SKM-1 treated with dmso at 0.1 percent for 144 hours (cell line): ENCODE measurements at regions not wholly inside any gene's neighbourhood (a gene's known extent, or its start where the extent isn't known, plus 50 kb on each side); places are given as distances from the start of the nearest gene placed in this dataset.

Source experiments
- DNase-seq: peaks from one replicate; lab custom pipeline; 2025; ENCODE audit not compliant: unreplicated experiment; lab: John Stamatoyannopoulos, UW

DNA sequence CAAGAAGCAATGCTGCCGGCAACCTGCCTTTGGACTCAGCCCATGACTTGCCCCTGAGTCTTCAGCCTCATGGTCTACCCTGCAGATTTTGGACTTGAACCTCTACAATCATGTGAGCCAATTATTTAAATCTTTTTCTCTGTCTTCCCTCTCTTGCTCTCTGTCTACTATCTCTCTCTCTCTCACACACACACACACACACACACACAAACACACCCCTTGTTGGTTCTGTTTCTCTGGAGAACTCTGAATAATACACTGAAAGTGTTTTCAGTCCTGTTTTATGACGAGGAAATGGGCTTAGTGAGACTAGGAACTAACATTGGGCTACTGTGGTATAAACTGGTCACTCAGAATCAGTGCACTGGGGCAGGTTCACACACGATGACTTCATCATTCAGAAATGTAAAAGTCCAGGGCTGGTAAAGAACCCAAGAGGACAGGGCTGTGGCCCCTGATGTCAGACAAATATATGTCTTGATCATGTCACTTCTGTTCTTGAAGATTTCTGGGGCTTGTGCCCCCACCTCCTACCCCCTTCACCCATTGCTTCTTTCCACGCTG is 266.1 kb upstream of the SIX2 start:
- no peak for DNase-seq

DNA sequence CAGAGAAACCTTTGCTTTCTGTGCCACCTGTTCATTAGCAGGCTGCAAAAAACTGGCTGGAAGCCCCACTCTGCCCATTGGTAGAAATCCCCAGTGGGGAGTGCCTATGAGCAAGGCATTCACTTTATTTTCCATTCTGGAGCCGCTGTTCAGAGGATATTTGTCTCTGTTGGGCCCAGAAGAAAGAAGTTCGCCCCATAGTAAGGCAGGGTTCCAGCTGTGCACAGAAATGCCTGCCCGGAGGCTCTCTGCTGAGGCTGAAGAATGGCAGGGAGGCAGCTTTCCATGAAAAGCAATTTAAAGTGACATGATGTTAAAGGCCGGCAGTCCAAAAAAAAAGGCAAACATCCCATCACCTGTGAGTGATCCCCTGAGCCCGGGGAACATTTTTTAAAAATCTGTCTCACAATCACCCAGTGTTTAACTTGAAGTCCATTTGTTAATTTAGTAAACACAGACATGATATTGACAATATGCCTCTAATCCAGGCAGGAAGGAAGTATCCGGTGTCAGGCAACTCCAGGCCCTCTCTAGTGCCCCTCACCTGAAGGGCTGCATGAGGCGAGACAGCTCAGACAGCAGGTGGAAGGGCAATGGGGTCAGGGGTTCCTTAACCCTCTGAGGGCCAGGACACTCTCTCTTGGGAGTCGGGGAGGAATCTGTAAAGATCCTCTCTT is 265.1 kb upstream of the SIX2 start:
- DNase-seq, result no peak

DNA sequence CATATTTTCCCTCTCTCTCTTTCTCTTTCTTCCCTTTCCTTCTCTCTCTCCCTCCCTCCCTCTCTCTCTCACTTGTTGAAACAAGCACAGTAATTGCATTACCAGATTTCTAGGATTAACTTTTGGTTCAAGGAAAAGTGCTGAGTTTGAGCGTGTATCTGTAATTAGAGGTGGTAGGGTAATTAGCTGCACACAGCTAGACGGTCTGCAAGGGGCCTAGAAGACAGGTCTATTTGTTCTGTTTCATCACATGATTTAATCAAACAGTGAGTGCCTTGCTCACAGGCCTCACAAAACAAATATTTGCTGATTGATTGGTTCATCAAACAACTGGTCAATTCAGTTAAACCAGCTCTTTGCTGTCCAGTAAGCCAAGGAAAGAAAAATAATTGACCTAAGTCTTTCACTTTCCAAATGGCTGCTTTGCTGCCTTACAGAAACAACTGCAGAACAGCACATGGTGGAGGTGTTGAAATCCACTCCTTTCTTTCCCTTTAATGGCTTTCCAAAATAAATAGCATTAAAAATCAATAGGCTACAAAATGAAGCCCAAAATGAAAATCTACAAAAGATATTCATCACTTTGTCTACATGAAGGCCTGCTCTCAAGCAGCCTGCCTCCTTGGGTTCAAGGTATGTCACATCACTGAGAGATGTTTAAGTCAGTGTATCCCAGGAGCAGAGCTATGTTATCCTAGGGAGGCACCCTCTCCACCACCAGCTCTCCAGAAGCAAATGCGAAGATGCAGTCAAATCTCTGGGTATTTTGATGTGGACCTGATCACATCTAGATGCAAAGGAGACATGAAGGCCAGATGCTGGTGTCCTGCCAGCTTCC is 264.4 kb upstream of the SIX2 start:
- DNase-seq, result no peak

DNA sequence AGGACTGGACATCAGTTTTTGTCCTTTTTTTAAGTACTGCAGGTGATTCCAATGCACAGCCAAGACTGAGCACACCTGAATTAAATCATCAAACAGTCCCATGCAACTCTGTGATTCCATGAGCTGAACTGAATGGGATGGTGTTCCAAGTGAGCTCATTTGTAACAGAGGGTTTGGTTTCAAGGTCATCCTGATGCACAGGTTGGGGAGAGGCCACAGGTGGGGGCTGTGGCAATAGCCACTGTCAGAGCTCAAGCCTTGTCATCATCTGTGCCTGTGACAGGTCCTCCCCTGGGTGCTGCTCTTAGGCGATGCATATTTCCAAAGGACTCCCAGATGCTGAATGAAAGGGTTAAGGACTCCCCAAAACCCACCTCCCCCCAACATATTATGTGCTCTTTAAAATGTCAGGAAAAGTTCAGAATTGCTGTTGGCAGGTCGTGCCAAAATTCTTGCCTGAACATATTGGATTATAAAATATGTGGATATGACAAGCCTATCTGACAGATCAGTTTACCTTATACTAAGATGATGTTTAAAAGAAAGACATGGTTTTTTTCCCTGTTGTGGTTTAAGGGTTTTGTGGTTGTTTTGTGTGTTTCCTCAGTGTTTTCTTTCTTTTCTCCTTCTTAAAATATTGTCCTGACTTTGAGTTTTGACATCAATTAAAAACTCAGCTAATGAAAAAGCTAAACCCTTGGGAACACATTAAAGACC is 263.5 kb upstream of the SIX2 start:
- no peak for DNase-seq

DNA sequence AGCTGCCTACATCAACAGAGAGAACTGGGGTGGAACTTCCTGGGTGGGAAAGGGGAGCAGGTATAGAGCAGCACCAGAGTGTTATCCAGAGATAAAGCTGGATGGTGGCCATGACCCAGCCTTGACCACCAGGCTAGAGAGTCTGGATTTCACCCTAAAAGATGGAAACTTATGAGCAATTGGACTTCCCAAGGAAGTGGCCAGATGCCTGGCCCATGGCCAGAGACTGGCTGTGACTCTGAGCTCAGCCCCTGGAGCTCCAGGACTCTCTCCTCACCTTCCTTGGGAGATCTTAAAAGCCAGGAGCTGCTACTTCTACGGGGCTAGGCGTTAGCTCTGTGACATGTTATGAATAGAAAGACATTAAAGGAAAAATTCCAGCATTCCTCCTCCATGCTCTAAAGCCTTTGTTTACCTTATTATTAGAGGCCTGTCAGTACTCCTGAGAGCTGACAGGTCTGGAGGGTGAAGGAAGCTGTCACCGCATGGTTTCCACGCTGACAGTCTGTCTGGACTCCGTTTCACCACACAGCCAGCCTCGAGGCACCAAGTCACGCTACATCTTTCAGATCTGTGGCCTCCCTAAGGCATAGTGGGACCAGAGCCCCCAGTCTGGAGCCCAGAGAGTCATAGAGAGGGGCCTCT is 260.0 kb upstream of the SIX2 start:
- DNase-seq, result no peak

DNA sequence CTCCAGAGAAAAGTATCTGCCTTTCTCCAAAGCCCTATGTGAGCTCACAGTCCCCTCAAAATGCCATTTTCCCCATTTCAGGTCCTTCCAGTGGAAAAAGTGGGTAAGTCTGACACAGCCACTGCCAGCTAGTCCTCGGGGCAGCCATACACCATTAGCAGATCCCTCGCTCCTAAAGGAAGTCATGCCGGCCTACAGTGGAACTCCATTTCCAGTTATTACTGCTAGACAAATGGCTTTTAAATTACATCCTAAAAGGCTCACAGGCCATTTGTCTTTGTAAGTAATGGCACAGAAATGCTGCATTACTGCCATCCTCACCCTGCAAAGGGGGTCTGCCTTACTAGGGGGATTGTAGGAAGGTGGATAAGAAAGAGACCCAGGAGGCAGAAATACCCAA is 259.4 kb upstream of the SIX2 start:
- no peak for DNase-seq

DNA sequence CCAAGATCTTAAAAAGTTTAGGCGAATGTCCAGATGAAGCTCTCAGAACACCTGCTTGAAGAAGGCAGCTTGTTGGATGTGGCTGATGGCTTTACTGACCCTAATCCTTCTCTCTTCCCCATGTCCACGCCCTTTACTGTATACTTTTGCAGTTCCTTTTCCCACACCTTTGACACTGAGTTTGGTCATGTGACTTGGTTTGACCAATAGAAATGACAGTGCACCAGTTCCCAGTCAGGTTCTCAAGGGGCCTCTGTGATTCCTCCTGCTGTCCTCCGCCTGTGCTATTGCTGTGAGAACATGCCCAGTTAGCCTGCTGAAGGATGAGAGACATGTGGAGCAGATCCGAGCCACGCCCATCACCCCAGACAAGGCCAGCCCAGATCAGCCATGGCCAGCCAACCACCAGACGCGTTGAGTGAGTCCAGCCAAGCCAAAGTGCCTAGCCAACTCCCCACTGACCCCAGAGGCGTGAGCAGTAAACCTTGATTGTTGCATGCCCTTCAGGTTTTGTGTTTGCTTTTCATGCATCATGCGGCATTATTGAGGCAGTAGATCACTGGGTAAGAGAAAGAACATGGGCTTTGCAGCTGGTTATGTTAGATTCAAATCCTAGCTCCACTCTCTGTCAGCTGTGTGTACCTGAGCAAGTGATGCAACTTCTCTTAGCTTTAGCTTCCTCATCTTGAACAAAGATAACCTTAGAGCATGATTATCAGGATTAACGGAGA is 258.0 kb upstream of the SIX2 start:
- no peak for DNase-seq

DNA sequence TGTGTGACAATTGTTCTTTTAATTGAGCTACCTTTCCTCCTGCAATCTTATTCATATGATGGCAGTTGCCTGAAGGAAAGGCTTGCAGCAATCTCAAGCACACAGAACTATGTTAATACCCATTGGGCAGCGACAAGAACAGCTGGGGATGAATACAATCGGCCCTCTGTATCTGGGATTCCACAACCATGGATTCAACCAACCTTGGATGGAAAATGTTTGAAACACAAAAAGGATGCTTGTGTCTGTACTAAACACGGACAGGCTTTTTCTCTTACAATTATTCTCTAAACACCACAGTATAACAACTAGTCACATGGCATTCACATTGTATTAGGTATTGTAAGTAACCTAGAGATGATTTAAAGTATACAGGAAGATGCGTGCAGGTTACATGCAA is 256.1 kb upstream of the SIX2 start:
- DNase-seq, result no peak

DNA sequence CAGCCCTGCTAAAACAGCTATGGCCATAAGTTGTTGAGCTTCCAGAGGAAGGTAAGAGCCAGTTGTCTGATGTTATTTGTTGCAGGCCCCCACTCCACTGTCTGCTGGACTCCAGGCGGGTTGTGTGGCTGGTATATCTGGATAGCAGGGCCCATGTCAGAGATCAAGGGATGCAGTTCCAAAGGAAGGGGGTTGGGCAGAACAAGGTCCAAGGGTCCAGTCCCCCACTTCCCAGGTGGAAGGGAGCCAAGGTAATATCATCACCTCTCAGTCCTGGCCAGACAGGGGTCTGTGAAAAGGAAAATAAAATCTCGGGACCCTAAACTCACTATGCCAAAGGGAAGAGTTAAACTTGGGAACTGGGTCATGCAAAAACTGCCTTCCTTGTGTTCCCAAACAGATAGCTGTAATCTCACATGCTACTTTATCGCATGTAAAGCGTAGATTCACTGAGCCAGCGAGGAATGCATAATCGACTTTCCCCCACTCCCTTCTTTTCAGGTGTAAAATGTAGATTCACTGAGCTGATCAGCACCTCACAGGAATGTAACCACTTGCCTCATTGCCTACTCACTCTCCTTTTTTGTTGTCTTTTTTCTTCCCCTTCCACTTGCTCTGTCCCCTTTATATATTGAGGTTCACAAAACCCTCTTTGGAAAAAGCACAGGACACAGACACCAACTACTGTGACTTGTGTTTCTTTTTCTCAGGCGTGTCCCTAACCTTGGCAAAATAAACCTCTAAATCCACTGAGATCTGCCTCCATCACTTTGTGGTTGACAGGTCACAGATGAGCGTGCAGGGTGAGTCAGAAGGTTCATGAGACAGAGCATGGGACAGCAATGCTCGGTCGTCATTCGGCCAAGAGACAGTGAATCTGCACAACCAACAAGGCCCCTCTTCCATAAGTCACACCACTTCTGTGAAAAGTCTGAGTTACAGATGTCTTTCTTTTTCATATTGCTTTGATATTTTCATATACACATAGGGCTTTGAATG is 255.3 kb upstream of the SIX2 start:
- DNase-seq, result no peak

DNA sequence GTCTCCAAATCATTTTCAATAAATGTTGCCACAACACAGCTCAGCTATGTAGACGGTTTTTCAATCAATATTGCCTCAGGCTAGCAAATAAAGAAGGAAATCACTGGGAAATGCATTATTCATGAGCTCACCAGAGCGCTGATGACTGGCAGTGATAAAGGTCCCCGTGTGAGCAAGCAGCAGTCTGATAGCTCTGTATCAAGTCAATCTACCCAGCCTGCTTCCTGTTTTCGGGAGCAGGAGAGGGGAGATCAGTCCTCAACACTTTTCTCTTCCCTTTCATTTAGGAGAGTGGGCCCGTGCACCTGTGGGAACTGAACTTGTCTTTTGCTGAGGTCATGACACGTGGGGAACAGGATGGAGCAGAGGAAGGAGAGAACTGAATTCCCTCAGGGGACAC is 253.9 kb upstream of the SIX2 start:
- no peak for DNase-seq

DNA sequence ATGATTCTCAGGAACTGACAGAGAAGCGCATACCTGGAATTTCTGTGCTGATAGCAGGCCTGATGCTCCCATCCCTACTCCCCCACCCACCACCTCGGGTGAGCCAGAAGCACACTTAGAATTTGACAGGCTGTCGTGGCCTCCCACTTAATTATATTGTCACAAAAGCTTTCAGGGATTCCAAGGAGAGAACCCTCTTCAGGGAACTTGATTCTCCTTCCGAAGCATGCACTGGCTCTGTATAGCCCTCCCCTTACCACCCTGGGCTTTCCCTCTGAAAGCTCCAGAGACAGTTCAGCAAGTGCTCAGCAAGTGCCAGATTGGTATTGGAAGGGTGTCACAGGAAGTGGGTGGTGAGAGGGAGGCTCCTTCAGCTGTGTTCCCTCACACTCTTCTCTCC is 252.5 kb upstream of the SIX2 start:
- DNase-seq, result no peak

DNA sequence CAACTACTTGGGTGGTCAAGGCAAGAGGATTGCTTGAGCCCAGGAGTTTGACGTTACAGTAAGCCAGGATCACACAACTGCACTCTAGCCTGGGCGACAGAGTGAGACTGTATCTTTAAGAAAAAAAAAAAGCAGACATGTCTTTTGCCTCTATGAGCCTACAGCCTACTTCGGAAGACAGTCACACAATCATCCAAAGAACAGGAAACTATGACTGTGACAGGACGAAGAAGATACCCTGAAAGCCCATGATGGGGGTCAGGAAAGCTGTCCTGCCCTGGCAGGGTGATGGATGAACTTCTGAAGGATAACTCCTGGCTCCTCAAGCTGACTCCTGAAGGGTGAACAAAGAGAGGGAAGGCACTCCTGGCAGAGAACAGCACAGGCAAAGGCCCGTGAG is 251.7 kb upstream of the SIX2 start:
- DNase-seq, result no peak

DNA sequence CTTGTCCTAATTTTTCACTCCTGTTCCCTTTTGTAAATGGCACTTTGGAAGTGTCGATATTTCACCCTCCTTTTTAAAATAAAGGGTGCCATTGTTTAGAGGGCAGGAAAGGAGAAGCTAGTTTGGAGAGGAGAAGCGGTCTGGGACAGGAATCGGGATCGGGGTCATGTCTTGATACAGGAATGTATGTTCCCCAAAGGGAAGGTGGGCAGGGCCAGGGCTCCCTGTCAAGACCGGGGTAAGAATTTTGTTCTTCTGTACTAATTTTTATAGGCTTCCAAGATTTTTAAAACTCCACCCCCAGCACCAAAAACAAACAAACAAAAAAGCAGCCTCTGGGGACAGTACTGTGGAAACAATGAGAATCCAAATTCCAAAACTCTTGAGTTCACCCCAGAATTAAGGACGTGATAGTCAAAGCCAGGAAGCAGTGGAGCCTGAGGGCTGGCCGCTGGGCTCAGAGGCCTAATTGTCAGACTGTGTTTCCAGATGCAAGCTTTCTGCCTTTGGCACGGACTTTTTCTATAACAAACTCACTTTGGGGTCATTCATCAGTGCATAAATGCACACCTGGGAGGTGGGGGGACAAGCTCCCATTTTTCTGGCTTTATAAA is 250.4 kb upstream of the SIX2 start:
- DNase-seq, result no peak

DNA sequence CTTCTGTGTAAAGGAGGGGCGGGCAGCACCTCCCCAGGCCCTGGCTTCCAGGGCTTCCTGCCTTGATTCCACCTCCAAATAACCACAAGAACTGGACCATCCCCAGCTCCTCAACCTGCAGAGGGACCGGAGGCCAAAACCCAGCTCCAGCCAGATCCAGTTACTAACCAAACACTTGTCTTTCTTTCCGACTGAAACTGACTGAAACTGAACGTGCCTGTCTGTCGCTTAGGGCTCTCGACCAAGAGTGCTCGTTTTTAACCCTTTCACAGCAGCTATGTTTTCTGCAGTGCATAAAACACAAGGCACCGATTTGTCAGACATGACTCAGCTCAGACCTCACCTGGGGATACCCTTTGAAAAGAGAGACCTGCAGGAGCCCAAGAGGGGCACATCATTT is 249.9 kb upstream of the SIX2 start:
- DNase-seq, result no peak

DNA sequence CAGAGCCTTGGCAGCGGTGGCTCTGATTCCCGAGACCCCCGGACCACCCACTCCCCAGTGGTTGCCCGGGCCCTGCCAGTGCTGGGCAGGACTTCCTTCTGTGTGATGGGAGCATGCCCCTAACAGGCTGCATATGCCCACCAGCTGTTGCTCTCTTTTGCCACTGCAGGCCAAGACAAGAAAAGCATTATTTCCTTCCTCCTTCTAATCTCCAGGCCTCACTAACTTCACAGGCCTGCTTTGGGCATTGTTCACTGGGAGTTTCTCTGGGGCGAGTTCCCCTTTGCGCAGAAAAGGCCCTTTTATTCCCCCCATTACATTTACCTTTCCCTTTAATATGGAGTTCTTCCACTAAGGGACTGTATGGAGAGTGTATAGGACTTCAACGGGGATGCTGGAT is 249.1 kb upstream of the SIX2 start:
- no peak for DNase-seq

DNA sequence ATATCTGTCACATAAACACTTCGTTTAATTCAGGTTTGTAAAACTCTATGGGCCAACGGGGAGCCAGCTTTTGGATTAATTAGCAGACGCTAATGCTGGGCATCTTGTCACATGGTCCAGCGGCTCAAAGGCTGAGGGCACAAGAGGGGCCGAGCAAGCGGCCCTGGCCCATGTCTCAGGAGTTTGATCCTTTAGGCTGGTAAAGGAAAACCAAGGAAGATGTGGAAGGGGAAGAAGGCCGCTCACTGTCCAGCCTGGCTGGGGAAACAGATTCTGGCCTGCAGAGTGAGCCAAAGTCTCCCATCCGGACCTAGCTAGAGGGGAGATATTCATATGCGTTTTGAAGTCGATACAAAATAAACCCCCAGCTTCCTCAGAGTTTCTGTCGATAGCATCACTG is 248.6 kb upstream of the SIX2 start:
- DNase-seq, result no peak

DNA sequence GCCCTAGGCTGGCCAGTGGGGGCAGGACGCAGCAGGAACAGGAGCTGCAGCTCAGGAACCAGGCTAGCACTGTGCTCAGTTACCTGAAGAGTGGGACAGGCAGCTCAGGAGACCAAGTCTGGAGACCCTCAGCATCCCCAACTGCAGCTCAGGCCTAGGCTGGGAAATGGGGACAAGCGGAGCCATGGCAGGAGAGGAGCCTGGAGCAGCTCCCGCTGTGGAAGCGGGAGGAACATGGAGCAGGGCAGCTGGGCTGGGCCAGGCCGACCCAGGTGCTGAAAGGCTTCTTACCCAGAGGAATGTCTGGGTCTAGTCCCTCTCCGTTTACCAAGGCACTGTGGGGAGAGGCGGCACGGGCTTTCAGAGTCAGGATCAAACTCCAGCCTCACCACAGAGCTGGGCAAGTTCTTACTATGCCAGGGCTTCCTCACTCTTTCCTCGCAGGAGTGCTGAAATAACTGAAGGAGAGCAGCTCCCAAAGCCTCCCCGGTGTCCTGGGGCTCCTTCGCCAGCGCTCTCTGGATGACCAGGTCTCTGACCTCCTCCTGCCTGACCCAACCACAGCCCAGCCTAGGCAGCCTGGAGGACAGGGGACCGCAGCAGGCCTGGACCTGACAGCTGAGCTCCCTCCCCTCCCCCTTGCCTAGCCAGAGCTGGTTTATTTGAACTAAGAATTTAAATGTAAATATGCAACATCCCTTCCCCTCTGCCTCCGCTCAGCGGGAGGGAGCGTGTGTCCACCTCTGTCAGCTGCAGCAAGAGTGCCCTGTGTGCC is 247.8 kb upstream of the SIX2 start:
- DNase-seq, result no peak

DNA sequence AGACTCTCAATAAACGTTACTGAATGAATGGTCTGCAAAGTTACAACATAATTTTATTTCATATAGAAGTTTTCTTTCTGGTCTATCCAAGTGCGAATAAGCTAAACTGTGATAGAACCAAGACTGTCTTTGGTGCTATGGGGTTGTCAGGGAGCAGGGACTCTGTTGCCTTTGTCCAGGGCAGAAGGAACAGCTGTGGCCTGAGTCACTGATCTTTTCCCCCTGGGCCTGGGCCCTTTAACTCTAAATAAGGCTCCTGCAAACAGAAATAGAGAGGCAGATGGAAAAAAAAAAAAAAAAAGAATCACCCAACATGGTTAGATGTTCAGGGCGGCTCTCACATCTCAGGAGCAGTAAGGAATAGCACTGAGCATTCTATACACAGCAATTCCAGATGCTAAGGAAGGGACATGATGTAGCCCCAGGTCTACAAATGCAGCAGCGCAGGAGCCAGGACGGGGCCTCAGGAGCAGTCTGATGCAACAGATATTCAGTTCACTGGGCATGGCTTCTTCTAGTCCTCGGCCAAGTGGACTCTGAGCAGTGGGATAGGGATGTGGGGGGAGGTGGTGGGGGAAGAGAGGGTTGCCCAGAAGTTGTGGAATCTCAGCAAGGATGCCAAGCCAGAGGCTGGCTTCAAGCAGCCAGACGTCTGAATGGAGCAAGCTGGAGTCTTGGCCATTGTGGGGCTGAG is 247.1 kb upstream of the SIX2 start:
- no peak for DNase-seq
